ENCODE measurements at regions not wholly inside any gene's neighbourhood (a gene's known extent, or its start where the extent isn't known, plus 50 kb on each side); places are given as distances from the start of the nearest gene placed in this dataset.

DNA sequence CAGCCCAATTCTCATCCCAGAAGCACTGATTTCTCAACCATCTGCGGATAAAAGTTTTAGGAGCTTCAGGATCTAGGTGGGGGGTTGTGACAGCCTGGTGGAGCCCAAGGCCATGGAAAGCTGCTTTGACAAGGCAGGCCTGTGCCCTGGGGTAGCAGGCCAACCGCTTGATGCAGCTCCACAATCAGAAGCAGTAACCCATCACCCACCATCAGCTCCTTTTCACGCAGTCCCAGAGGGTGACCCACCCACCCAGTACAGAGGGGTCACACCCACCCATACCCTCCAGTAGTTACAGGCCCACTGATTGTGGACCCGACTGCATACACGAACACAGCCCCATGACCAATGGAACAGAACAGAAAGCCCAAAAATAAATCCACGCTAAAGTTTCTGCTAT, 253.9 kb downstream of the AHR start:
- H4K20me1 ChIP-seq (ENCODE audit: insufficient read depth, low read length), result no peaks in the 10 kb centered on the region
- CTCF ChIA-PET (ENCODE audit: low intra/inter-chr PET ratio, low total read pairs), result no interaction called here
- H3K4me3 ChIP-seq (replicated peaks in 1 of 3; ENCODE audit: insufficient read depth in 1 of 3, low read depth in 2 of 3, low read length in 3 of 3), result no peak overlapping the region
- H3K4me1 ChIP-seq (ENCODE audit: insufficient read depth, low read length), result no peaks in the 10 kb centered on the region
- no peaks in the 10 kb centered on the region for H3K36me3 ChIP-seq (replicated peaks in 1 of 2; ENCODE audit: control insufficient read depth in 1 of 2, insufficient read depth in 2 of 2, low read length in 2 of 2)
- H3K9ac ChIP-seq (ENCODE audit: insufficient read depth, low read depth, low read length), result no peak overlapping the region
- no peaks in the 10 kb centered on the region; a peak in 1 of 5 replicates for H3K27me3 ChIP-seq (ENCODE audit: control insufficient read depth in 1 of 2, insufficient read depth in 2 of 2, low read length in 2 of 2)
- H3K27ac ChIP-seq (ENCODE audit: extremely low read length, insufficient read depth, low read length), result no peak overlapping the region
- H3K9me3 ChIP-seq (ENCODE audit: low read length), result no peaks in the 10 kb centered on the region
- WGBS (ENCODE audit: low lambda C conversion rate), result 67% methylated on average over 6 of the region's 6 CpGs
- FAIRE-seq, result no peak
- H3K79me2 ChIP-seq (ENCODE audit: insufficient read depth, low read length), result no peaks in the 10 kb centered on the region
- BruUV-seq (replicated peaks), result no TSS peak
- no peak for DNase-seq (ENCODE audit: low spot score)
- POLR2A ChIA-PET, result no interaction called here
- no peak for ATAC-seq
- no peak overlapping the region for H3K4me2 ChIP-seq (ENCODE audit: low read depth, low read length)
- in situ Hi-C loops (cut with HindIII; ENCODE audit: extremely low pct_ligation_motif_present, low pct_unique_long_range_greater_than_20kb), result no loop called here
- H2AFZ ChIP-seq (ENCODE audit: low read length), result no peak overlapping the region
- intact Hi-C loops (cut with micrococcal nuclease; ENCODE audit: unreplicated experiment), result no loop called here
- no peak for TF ChIP-seq NR2F2 (IDR thresholded peaks at IDR 0.05; ENCODE audit: borderline replicate concordance, low read depth)
- TF ChIP-seq, protein P1, sequence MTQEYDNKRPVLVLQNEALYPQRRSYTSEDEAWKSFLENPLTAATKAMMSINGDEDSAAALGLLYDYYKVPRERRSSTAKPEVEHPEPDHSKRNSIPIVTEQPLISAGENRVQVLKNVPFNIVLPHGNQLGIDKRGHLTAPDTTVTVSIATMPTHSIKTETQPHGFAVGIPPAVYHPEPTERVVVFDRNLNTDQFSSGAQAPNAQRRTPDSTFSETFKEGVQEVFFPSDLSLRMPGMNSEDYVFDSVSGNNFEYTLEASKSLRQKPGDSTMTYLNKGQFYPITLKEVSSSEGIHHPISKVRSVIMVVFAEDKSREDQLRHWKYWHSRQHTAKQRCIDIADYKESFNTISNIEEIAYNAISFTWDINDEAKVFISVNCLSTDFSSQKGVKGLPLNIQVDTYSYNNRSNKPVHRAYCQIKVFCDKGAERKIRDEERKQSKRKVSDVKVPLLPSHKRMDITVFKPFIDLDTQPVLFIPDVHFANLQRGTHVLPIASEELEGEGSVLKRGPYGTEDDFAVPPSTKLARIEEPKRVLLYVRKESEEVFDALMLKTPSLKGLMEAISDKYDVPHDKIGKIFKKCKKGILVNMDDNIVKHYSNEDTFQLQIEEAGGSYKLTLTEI (CRISPR knock-in tag; conservative IDR thresholded peaks at IDR 0.05), result no peak
- no peak for TF ChIP-seq ZBTB7A (CRISPR knock-in tag; IDR thresholded peaks at IDR 0.05)
- no peak for TF ChIP-seq ZNF136 (CRISPR knock-in tag; IDR thresholded peaks at IDR 0.05; ENCODE audit: low read depth)
- TF ChIP-seq, protein P2, sequence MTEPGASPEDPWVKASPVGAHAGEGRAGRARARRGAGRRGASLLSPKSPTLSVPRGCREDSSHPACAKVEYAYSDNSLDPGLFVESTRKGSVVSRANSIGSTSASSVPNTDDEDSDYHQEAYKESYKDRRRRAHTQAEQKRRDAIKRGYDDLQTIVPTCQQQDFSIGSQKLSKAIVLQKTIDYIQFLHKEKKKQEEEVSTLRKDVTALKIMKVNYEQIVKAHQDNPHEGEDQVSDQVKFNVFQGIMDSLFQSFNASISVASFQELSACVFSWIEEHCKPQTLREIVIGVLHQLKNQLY (CRISPR knock-in tag; IDR thresholded peaks at IDR 0.05), result no peak
- TF ChIP-seq GATA4 (IDR thresholded peaks at IDR 0.05; ENCODE audit: borderline replicate concordance, low read depth), result no peak
- no peak for TF ChIP-seq HOXA9 (CRISPR knock-in tag; IDR thresholded peaks at IDR 0.05; ENCODE audit: borderline replicate concordance)
- TF ChIP-seq, protein P3, sequence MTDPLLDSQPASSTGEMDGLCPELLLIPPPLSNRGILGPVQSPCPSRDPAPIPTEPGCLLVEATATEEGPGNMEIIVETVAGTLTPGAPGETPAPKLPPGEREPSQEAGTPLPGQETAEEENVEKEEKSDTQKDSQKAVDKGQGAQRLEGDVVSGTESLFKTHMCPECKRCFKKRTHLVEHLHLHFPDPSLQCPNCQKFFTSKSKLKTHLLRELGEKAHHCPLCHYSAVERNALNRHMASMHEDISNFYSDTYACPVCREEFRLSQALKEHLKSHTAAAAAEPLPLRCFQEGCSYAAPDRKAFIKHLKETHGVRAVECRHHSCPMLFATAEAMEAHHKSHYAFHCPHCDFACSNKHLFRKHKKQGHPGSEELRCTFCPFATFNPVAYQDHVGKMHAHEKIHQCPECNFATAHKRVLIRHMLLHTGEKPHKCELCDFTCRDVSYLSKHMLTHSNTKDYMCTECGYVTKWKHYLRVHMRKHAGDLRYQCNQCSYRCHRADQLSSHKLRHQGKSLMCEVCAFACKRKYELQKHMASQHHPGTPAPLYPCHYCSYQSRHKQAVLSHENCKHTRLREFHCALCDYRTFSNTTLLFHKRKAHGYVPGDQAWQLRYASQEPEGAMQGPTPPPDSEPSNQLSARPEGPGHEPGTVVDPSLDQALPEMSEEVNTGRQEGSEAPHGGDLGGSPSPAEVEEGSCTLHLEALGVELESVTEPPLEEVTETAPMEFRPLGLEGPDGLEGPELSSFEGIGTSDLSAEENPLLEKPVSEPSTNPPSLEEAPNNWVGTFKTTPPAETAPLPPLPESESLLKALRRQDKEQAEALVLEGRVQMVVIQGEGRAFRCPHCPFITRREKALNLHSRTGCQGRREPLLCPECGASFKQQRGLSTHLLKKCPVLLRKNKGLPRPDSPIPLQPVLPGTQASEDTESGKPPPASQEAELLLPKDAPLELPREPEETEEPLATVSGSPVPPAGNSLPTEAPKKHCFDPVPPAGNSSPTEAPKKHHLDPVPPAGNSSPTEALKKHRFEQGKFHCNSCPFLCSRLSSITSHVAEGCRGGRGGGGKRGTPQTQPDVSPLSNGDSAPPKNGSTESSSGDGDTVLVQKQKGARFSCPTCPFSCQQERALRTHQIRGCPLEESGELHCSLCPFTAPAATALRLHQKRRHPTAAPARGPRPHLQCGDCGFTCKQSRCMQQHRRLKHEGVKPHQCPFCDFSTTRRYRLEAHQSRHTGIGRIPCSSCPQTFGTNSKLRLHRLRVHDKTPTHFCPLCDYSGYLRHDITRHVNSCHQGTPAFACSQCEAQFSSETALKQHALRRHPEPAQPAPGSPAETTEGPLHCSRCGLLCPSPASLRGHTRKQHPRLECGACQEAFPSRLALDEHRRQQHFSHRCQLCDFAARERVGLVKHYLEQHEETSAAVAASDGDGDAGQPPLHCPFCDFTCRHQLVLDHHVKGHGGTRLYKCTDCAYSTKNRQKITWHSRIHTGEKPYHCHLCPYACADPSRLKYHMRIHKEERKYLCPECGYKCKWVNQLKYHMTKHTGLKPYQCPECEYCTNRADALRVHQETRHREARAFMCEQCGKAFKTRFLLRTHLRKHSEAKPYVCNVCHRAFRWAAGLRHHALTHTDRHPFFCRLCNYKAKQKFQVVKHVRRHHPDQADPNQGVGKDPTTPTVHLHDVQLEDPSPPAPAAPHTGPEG (CRISPR knock-in tag; IDR thresholded peaks at IDR 0.05), result no peak
- TF ChIP-seq, protein P4, sequence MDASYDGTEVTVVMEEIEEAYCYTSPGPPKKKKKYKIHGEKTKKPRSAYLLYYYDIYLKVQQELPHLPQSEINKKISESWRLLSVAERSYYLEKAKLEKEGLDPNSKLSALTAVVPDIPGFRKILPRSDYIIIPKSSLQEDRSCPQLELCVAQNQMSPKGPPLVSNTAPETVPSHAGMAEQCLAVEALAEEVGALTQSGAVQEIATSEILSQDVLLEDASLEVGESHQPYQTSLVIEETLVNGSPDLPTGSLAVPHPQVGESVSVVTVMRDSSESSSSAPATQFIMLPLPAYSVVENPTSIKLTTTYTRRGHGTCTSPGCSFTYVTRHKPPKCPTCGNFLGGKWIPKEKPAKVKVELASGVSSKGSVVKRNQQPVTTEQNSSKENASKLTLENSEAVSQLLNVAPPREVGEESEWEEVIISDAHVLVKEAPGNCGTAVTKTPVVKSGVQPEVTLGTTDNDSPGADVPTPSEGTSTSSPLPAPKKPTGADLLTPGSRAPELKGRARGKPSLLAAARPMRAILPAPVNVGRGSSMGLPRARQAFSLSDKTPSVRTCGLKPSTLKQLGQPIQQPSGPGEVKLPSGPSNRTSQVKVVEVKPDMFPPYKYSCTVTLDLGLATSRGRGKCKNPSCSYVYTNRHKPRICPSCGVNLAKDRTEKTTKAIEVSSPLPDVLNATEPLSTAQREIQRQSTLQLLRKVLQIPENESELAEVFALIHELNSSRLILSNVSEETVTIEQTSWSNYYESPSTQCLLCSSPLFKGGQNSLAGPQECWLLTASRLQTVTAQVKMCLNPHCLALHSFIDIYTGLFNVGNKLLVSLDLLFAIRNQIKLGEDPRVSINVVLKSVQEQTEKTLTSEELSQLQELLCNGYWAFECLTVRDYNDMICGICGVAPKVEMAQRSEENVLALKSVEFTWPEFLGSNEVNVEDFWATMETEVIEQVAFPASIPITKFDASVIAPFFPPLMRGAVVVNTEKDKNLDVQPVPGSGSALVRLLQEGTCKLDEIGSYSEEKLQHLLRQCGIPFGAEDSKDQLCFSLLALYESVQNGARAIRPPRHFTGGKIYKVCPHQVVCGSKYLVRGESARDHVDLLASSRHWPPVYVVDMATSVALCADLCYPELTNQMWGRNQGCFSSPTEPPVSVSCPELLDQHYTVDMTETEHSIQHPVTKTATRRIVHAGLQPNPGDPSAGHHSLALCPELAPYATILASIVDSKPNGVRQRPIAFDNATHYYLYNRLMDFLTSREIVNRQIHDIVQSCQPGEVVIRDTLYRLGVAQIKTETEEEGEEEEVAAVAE (CRISPR knock-in tag; IDR thresholded peaks at IDR 0.05; ENCODE audit: borderline replicate concordance), result no peak
- no peak for TF ChIP-seq ZC3H4 (CRISPR knock-in tag; IDR thresholded peaks at IDR 0.05; ENCODE audit: borderline replicate concordance)
- no peak for TF ChIP-seq ZNF264 (CRISPR knock-in tag; IDR thresholded peaks at IDR 0.05)

All from HepG2 (cell line).